ENCODE measurements at regions not wholly inside any gene's neighbourhood (a gene's known extent, or its start where the extent isn't known, plus 50 kb on each side); places are given as distances from the start of the nearest gene placed in this dataset.
"Not testable (repeated sequence)": the region's sequence is repeated elsewhere in the genome, so short reads cannot be mapped to it uniquely, and the experiment has no call there.

GRCh38 chr4:117908306-117909207 is 125.7 kb upstream of the NDST3 start:
- no peak overlapping the region for H2AFZ ChIP-seq (ENCODE audit: low read depth, low read length)
- no peaks in the 10 kb centered on the region for H3K9me3 ChIP-seq (ENCODE audit: low read length)
- no peaks in the 10 kb centered on the region for H3K27me3 ChIP-seq (ENCODE audit: insufficient read depth, low read length)
- H3K4me3 ChIP-seq (ENCODE audit: low read length) = no peak overlapping the region
- no peaks in the 10 kb centered on the region for H3K36me3 ChIP-seq (ENCODE audit: insufficient read depth, low read length)
- peaks cover 9% of the 10 kb centered on the region for H3K4me1 ChIP-seq (ENCODE audit: insufficient read depth, low read length)

GRCh38 chr4:117916728-117917127 is 117.6 kb upstream of the NDST3 start:
- Histone ChIP-seq H3K4me1 (ENCODE audit: insufficient read depth, low read length) (no peaks in the 10 kb centered on the region), H3K4me3 (ENCODE audit: low read length) (no peak overlapping the region), H2AFZ (ENCODE audit: low read depth, low read length) (no peak overlapping the region), H3K36me3 (ENCODE audit: insufficient read depth, low read length) (no peaks in the 10 kb centered on the region), H3K27me3 (ENCODE audit: insufficient read depth, low read length) (no peaks in the 10 kb centered on the region), H3K9me3 (ENCODE audit: low read length) (no peaks in the 10 kb centered on the region)

GRCh38 chr4:117922311-117922710 is 112.0 kb upstream of the NDST3 start:
- H3K9me3 ChIP-seq (ENCODE audit: low read length); H3K27me3 ChIP-seq (ENCODE audit: insufficient read depth, low read length); H2AFZ ChIP-seq (ENCODE audit: low read depth, low read length); H3K36me3 ChIP-seq (ENCODE audit: insufficient read depth, low read length); H3K4me1 ChIP-seq (ENCODE audit: insufficient read depth, low read length); H3K4me3 ChIP-seq (ENCODE audit: low read length): not testable (repeated sequence)

GRCh38 chr4:117927823-117928222 is 106.5 kb upstream of the NDST3 start:
- not testable (repeated sequence) for H3K36me3 ChIP-seq (ENCODE audit: insufficient read depth, low read length); H2AFZ ChIP-seq (ENCODE audit: low read depth, low read length); H3K4me3 ChIP-seq (ENCODE audit: low read length); H3K27me3 ChIP-seq (ENCODE audit: insufficient read depth, low read length); H3K4me1 ChIP-seq (ENCODE audit: insufficient read depth, low read length); H3K9me3 ChIP-seq (ENCODE audit: low read length)

GRCh38 chr4:117941611-117942010 is 92.7 kb upstream of the NDST3 start:
- no peak overlapping the region for H2AFZ ChIP-seq (ENCODE audit: low read depth, low read length)
- no peaks in the 10 kb centered on the region for H3K9me3 ChIP-seq (ENCODE audit: low read length)
- H3K36me3 ChIP-seq (ENCODE audit: insufficient read depth, low read length) = no peaks in the 10 kb centered on the region
- H3K4me1 ChIP-seq (ENCODE audit: insufficient read depth, low read length) = no peaks in the 10 kb centered on the region
- H3K4me3 ChIP-seq (ENCODE audit: low read length) = no peak overlapping the region
- H3K27me3 ChIP-seq (ENCODE audit: insufficient read depth, low read length) = no peaks in the 10 kb centered on the region

GRCh38 chr4:117949621-117950020 is 84.7 kb upstream of the NDST3 start:
- Histone ChIP-seq H3K4me3 (ENCODE audit: low read length) (no peak overlapping the region), H3K36me3 (ENCODE audit: insufficient read depth, low read length) (no peaks in the 10 kb centered on the region), H3K9me3 (ENCODE audit: low read length) (no peaks in the 10 kb centered on the region), H2AFZ (ENCODE audit: low read depth, low read length) (no peak overlapping the region), H3K27me3 (ENCODE audit: insufficient read depth, low read length) (no peaks in the 10 kb centered on the region), H3K4me1 (ENCODE audit: insufficient read depth, low read length) (no peaks in the 10 kb centered on the region)

GRCh38 chr4:117957571-117957970 is 76.7 kb upstream of the NDST3 start:
- no peaks in the 10 kb centered on the region for H3K36me3 ChIP-seq (ENCODE audit: insufficient read depth, low read length)
- no peak overlapping the region for H2AFZ ChIP-seq (ENCODE audit: low read depth, low read length)
- H3K4me3 ChIP-seq (ENCODE audit: low read length) = no peak overlapping the region
- H3K4me1 ChIP-seq (ENCODE audit: insufficient read depth, low read length) = no peaks in the 10 kb centered on the region
- H3K27me3 ChIP-seq (ENCODE audit: insufficient read depth, low read length) = no peaks in the 10 kb centered on the region
- no peaks in the 10 kb centered on the region for H3K9me3 ChIP-seq (ENCODE audit: low read length)

GRCh38 chr4:117965622-117966021 is 68.7 kb upstream of the NDST3 start:
- no peak overlapping the region for H3K4me3 ChIP-seq (ENCODE audit: low read length)
- peak overlapping the region; percentile 37 for H2AFZ ChIP-seq (ENCODE audit: low read depth, low read length)
- H3K36me3 ChIP-seq (ENCODE audit: insufficient read depth, low read length) = no peaks in the 10 kb centered on the region
- no peaks in the 10 kb centered on the region for H3K27me3 ChIP-seq (ENCODE audit: insufficient read depth, low read length)
- H3K4me1 ChIP-seq (ENCODE audit: insufficient read depth, low read length) = peaks cover 14% of the 10 kb centered on the region
- no peaks in the 10 kb centered on the region for H3K9me3 ChIP-seq (ENCODE audit: low read length)

- no peaks in the 10 kb centered on the region for H3K9me3 ChIP-seq (ENCODE audit: low read length)
- no peak overlapping the region for H2AFZ ChIP-seq (ENCODE audit: low read depth, low read length)
- H3K27me3 ChIP-seq (ENCODE audit: insufficient read depth, low read length) = no peaks in the 10 kb centered on the region
- H3K4me3 ChIP-seq (ENCODE audit: low read length) = no peak overlapping the region
- H3K4me1 ChIP-seq (ENCODE audit: insufficient read depth, low read length) = peaks cover 14% of the 10 kb centered on the region
- H3K36me3 ChIP-seq (ENCODE audit: insufficient read depth, low read length) = no peaks in the 10 kb centered on the region
Observed at GRCh38 chr4:117968606-117969005, 65.7 kb upstream of the NDST3 start.

GRCh38 chr4:117971403-117971802 is 62.9 kb upstream of the NDST3 start:
- H3K4me3 ChIP-seq (ENCODE audit: low read length) = no peak overlapping the region
- no peak overlapping the region for H2AFZ ChIP-seq (ENCODE audit: low read depth, low read length)
- no peaks in the 10 kb centered on the region for H3K9me3 ChIP-seq (ENCODE audit: low read length)
- H3K36me3 ChIP-seq (ENCODE audit: insufficient read depth, low read length) = no peaks in the 10 kb centered on the region
- H3K27me3 ChIP-seq (ENCODE audit: insufficient read depth, low read length) = no peaks in the 10 kb centered on the region
- H3K4me1 ChIP-seq (ENCODE audit: insufficient read depth, low read length) = peaks cover 11% of the 10 kb centered on the region

GRCh38 chr4:117983541-117984365 is 50.5 kb upstream of the NDST3 start:
- Histone ChIP-seq H3K9me3 (ENCODE audit: low read length) (no peaks in the 10 kb centered on the region), H3K4me3 (ENCODE audit: low read length) (no peak overlapping the region), H3K27me3 (ENCODE audit: insufficient read depth, low read length) (no peaks in the 10 kb centered on the region), H2AFZ (ENCODE audit: low read depth, low read length) (no peak overlapping the region), H3K36me3 (ENCODE audit: insufficient read depth, low read length) (no peaks in the 10 kb centered on the region), H3K4me1 (ENCODE audit: insufficient read depth, low read length) (no peaks in the 10 kb centered on the region)

- Histone ChIP-seq H3K9me3 (ENCODE audit: low read length) (no peaks in the 10 kb centered on the region), H3K27me3 (ENCODE audit: insufficient read depth, low read length) (no peaks in the 10 kb centered on the region), H3K4me1 (ENCODE audit: insufficient read depth, low read length) (no peaks in the 10 kb centered on the region)
Observed at GRCh38 chr4:117984366-117984680, 50.0 kb upstream of the NDST3 start.

More at GRCh38 chr4:117984366-117984680, 50.0 kb upstream of the NDST3 start:
- H3K36me3 ChIP-seq (ENCODE audit: insufficient read depth, low read length) = no peaks in the 10 kb centered on the region
- H2AFZ ChIP-seq (ENCODE audit: low read depth, low read length) = no peak overlapping the region
- H3K4me3 ChIP-seq (ENCODE audit: low read length) = no peak overlapping the region

Measured in neuron (in vitro differentiated cells).